ENCODE measurements at regions not wholly inside any gene's neighbourhood (a gene's known extent, or its start where the extent isn't known, plus 50 kb on each side); places are given as distances from the start of the nearest gene placed in this dataset.

DNA sequence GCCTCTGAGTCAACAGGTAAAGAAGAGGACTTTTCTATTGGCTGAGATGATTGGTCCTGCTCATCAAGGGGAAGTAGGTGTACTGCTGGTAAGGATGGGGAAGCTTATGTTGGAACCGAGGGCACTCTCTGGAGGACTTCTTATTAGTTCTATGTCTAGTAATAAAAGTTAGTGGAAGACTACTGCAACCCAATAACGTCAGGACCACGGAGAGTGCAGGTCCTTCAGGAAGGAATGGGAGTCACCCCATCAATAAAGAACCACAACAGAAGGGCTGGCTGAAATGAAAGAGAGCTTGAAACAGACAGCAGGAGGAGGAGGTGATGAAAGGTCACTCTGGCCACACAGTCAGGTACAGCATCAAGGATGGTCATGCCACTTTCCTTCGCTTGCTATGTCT, 68.8 kb upstream of the PRR23E start:
- TF ChIP-seq POLR2A (IDR thresholded peaks at IDR 0.05) (no peak), EP300 (IDR thresholded peaks at IDR 0.05) (no peak)
- TF ChIP-seq, protein P1, sequence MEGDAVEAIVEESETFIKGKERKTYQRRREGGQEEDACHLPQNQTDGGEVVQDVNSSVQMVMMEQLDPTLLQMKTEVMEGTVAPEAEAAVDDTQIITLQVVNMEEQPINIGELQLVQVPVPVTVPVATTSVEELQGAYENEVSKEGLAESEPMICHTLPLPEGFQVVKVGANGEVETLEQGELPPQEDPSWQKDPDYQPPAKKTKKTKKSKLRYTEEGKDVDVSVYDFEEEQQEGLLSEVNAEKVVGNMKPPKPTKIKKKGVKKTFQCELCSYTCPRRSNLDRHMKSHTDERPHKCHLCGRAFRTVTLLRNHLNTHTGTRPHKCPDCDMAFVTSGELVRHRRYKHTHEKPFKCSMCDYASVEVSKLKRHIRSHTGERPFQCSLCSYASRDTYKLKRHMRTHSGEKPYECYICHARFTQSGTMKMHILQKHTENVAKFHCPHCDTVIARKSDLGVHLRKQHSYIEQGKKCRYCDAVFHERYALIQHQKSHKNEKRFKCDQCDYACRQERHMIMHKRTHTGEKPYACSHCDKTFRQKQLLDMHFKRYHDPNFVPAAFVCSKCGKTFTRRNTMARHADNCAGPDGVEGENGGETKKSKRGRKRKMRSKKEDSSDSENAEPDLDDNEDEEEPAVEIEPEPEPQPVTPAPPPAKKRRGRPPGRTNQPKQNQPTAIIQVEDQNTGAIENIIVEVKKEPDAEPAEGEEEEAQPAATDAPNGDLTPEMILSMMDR (IDR thresholded peaks at IDR 0.05), result no peak

Measured in ovary (tissue), 3 donors.